ENCODE measurements at regions not wholly inside any gene's neighbourhood (a gene's known extent, or its start where the extent isn't known, plus 50 kb on each side); places are given as distances from the start of the nearest gene placed in this dataset.

DNA sequence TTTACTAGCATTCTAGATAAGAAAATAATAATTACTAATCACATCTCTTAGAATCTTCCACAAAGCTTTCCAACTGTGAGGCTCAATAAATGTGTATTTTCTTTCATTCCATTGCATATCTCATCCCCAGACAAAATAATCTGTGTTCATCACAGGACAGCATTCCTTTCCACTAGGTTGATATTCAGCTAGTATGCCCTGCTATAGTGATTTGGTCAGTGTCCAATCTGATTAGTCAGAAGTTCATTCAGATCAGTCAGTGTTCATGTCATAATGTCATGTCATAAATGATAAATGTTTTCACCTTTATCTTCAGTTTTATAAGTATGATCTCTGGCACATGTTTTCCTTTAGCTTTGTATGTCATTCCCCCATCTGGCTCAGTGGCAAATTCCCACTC is 611.4 kb downstream of the KCTD8 start:
- Histone ChIP-seq H3K4me2 (ENCODE audit: low read length) (no peak overlapping the region), H3K27ac (ENCODE audit: low read depth, low read length, poor library complexity, severe bottlenecking) (no peak overlapping the region), H3K4me3 (ENCODE audit: low read depth, low read length, poor library complexity, severe bottlenecking) (no peak overlapping the region), H3K79me2 (ENCODE audit: insufficient read depth, low read depth, low read length) (no peaks in the 10 kb centered on the region), H4K20me1 (ENCODE audit: insufficient read depth, low read length) (no peaks in the 10 kb centered on the region), H2AFZ (ENCODE audit: low read length) (no peak overlapping the region), H3K4me1 (ENCODE audit: insufficient read depth, low read length, poor library complexity, severe bottlenecking) (no peaks in the 10 kb centered on the region), H3K9me3 (ENCODE audit: low read length) (no peaks in the 10 kb centered on the region), H3K36me3 (ENCODE audit: insufficient read depth, low read length) (no peaks in the 10 kb centered on the region), H3K9me2 (ENCODE audit: insufficient read depth, low read length) (no peaks in the 10 kb centered on the region)
- POLR2A ChIA-PET, result interaction anchor here (0.7 kb wide), 1 partner anchor 85 kb away, joined by 3 read pairs; no protein-coding TSS in a partner anchor
- intact Hi-C loops (cut with micrococcal nuclease; ENCODE audit: unreplicated experiment), result no loop called here
- no peak for DNase-seq (ENCODE audit: low spot score)
- BruUV-seq (replicated peaks), result no TSS peak
- CTCF ChIA-PET (ENCODE audit: unreplicated experiment), result no interaction called here
- no peak for TF ChIP-seq EZH2phosphoT487 (IDR thresholded peaks at IDR 0.05; ENCODE audit: borderline replicate concordance, low read depth, low read length)
- TF ChIP-seq, protein P1, sequence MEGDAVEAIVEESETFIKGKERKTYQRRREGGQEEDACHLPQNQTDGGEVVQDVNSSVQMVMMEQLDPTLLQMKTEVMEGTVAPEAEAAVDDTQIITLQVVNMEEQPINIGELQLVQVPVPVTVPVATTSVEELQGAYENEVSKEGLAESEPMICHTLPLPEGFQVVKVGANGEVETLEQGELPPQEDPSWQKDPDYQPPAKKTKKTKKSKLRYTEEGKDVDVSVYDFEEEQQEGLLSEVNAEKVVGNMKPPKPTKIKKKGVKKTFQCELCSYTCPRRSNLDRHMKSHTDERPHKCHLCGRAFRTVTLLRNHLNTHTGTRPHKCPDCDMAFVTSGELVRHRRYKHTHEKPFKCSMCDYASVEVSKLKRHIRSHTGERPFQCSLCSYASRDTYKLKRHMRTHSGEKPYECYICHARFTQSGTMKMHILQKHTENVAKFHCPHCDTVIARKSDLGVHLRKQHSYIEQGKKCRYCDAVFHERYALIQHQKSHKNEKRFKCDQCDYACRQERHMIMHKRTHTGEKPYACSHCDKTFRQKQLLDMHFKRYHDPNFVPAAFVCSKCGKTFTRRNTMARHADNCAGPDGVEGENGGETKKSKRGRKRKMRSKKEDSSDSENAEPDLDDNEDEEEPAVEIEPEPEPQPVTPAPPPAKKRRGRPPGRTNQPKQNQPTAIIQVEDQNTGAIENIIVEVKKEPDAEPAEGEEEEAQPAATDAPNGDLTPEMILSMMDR (conservative IDR thresholded peaks at IDR 0.05; ENCODE audit: low read length), result no peak

DNA sequence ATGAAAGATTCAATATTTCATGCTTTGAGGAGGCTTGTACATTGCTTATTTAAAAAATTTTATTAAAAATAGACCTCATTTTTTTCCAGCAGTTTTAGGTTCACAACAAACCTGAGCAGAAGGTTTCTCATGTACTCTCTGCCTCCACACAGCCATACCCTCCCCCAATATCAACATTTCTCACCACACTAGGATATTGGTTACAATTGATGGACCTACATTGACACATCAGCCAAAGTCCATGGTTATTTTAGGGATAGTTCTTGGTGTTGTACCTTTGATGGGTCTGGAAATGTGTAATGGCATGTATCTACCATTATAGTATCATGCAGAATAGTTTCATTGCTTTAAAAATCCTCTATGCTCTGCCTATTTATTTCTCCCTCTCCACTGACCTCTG is 611.0 kb downstream of the KCTD8 start:
- no peak for DNase-seq (ENCODE audit: low spot score)

DNA sequence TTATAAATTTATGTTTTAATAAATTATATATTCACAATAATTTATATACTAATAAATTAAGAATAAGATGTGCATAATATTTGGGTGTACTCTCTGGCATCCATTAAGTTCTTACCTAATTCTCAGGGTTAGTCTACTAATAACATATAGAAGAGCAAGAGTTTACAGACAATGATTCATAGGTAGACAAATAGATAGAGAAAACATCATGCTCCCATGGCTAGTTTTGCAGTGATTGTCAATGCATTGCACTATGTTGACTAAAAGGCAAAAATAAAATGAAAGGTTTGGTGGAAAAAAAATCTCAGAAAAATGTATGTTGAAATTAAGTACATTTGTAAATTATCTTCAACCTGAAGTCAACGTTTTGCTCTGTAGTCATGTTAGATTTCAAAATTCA is 606.0 kb downstream of the KCTD8 start:
- CTCF ChIA-PET (ENCODE audit: unreplicated experiment), result no interaction called here
- no peaks in the 10 kb centered on the region for H3K9me2 ChIP-seq (ENCODE audit: insufficient read depth, low read length)
- no peaks in the 10 kb centered on the region for H3K36me3 ChIP-seq (ENCODE audit: insufficient read depth, low read length)
- TF ChIP-seq EZH2phosphoT487 (IDR thresholded peaks at IDR 0.05; ENCODE audit: borderline replicate concordance, low read depth, low read length), result no peak
- TF ChIP-seq, protein P1 (conservative IDR thresholded peaks at IDR 0.05; ENCODE audit: low read length), result no peak
- intact Hi-C loops (cut with micrococcal nuclease; ENCODE audit: unreplicated experiment), result no loop called here
- no peak for DNase-seq (ENCODE audit: low spot score)
- POLR2A ChIA-PET, result interaction anchor here (0.7 to 1.6 kb wide), 2 partner anchors 15 to 1205 kb away, joined by 3 read pairs; no protein-coding TSS in a partner anchor
- H3K4me2 ChIP-seq (ENCODE audit: low read length), result no peak overlapping the region
- H3K4me3 ChIP-seq (ENCODE audit: low read depth, low read length, poor library complexity, severe bottlenecking), result no peak overlapping the region
- no peaks in the 10 kb centered on the region for H3K4me1 ChIP-seq (ENCODE audit: insufficient read depth, low read length, poor library complexity, severe bottlenecking)
- no peaks in the 10 kb centered on the region for H4K20me1 ChIP-seq (ENCODE audit: insufficient read depth, low read length)
- H3K79me2 ChIP-seq (ENCODE audit: insufficient read depth, low read depth, low read length), result no peaks in the 10 kb centered on the region
- no TSS peak for BruUV-seq (replicated peaks)
- H2AFZ ChIP-seq (ENCODE audit: low read length), result no peak overlapping the region
- H3K27ac ChIP-seq (ENCODE audit: low read depth, low read length, poor library complexity, severe bottlenecking), result no peak overlapping the region
- no peaks in the 10 kb centered on the region for H3K9me3 ChIP-seq (ENCODE audit: low read length)

More for the DNA sequence above, 611.0 kb downstream of the KCTD8 start:
- Histone ChIP-seq H4K20me1 (ENCODE audit: insufficient read depth, low read length) (no peaks in the 10 kb centered on the region), H3K9me2 (ENCODE audit: insufficient read depth, low read length) (no peaks in the 10 kb centered on the region), H3K79me2 (ENCODE audit: insufficient read depth, low read depth, low read length) (no peaks in the 10 kb centered on the region), H3K9me3 (ENCODE audit: low read length) (no peaks in the 10 kb centered on the region), H3K4me3 (ENCODE audit: low read depth, low read length, poor library complexity, severe bottlenecking) (no peak overlapping the region), H3K4me2 (ENCODE audit: low read length) (no peak overlapping the region), H3K27ac (ENCODE audit: low read depth, low read length, poor library complexity, severe bottlenecking) (no peak overlapping the region), H3K4me1 (ENCODE audit: insufficient read depth, low read length, poor library complexity, severe bottlenecking) (no peaks in the 10 kb centered on the region), H2AFZ (ENCODE audit: low read length) (no peak overlapping the region), H3K36me3 (ENCODE audit: insufficient read depth, low read length) (no peaks in the 10 kb centered on the region)
- BruUV-seq (replicated peaks), result no TSS peak
- ChIA-PET CTCF (ENCODE audit: unreplicated experiment) (no interaction called here), POLR2A (interaction anchor here (0.7 kb wide), 1 partner anchor 85 kb away, joined by 3 read pairs; no protein-coding TSS in a partner anchor)
- intact Hi-C loops (cut with micrococcal nuclease; ENCODE audit: unreplicated experiment), result no loop called here
- TF ChIP-seq, protein P1 (conservative IDR thresholded peaks at IDR 0.05; ENCODE audit: low read length), result no peak
- no peak for TF ChIP-seq EZH2phosphoT487 (IDR thresholded peaks at IDR 0.05; ENCODE audit: borderline replicate concordance, low read depth, low read length)
